NCI-H345 (cell line): ENCODE measurements at regions not wholly inside any gene's neighbourhood (a gene's known extent, or its start where the extent isn't known, plus 50 kb on each side); places are given as distances from the start of the nearest gene placed in this dataset.

ENCODE experiments used
- DNase-seq: peaks from one replicate; lab custom pipeline; 2025; lab: John Stamatoyannopoulos, UW

DNA sequence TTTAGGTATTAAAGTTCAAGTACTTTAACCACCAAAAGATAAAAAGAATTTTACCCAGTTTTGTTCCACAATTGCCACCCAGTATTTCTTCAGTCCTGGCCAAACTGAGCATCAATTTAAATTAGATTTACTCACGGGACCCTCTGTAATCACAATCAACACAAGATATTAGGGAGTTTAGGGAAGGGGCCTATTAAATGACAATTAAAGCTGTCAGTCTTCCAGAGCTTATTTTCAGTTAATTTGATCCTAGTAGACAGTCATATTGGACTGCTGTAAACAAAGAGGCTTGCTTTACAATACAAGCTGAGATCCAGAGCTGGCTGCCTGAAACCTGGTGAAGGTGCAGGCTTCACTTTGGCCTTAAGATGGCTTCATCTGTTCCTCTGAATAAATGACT lies 321.2 kb upstream of the NBEA start:
- no peak for DNase-seq

DNA sequence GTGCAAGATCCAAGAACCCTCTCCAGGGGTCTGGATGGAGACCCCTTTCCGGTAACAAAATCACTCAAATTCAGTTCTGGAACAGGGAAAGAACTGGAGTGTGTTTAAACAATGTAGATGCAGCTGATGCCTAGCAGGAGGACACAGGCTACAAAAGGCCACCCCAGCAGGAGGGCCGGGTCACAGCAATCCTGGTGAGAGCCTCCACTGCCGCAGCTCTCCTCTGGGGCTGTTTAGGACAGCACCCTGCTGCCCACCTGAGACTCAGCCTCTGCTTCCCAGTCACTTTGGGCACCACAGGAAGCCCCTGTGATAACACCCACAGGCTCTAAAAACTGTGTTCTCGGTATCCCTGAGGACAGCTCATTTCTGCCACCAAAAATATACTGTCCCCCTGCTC lies 318.7 kb upstream of the NBEA start:
- DNase-seq, result peak; percentile 48

DNA sequence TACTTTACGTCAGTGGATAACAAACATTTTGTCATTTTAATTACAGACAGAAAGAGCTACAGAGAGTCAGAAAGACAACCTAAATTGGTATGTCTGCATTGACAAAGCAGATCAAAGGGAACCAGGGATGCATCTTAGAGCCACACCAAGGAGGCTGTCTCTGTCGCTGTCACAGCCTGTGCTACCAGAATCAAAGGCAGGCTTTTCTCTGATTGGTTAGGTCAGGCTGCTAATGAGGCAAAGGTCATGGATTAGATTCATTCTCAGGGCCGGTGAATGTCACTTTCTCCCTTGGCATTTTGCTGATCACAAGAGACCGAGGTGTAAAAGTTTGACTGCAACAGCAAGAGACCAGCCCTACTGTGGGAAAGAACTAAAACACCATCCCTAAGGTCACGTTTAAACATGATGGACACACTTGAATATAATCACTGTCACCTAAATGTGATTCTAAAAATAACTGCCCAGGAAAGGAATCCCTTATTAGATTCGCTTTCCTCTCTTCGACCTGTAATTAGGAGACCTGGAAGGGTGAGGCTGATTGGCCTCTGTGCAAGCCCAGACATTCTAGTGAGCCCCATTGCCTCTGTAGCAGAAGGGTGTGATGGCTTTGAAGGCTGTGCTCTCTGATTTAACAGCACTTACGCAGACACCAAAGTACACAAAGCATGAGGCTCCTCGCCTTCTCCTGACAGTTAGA lies 314.4 kb upstream of the NBEA start:
- DNase-seq, result no peak

DNA sequence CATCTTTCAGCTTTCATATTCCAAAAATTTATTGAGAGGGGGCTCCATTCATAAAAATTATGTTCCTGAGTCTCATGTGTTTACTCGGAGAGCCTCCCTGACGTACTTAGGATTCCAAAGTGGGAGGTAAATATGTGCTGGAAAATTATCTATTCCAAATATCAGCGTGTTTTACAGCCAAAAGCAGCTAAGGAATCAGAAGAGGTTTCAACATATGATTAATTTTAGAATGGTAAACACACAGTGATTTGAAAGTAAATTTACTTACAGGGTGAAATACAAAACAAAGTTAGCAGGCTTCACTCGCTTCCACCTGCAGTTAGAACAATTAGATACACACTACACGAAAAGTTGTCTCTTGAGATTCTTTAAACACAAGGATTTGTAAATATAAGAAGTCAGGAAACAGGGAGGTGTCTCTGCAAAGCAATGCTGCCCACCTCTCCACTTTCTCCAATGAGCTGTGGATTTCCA lies 313.8 kb upstream of the NBEA start:
- no peak for DNase-seq

DNA sequence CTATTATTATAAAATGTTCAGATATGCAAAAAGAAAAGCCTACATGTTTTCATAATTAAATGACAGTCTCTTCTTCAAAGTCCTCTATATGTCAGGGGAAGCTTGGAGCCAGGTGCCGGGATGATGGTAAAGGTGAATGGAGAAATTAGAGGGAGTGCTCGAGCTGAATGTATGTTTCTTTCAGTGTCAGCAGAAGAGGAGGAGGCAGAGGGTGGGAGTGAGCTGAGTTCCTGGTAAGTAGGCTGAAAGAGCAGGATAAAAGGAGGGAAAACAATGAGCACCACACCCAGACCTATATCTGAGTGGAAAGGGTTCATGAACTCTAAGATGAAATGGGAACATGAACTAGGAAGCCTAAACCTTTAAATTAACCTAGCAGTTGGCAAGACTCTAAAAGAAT lies 307.6 kb upstream of the NBEA start:
- no peak for DNase-seq

DNA sequence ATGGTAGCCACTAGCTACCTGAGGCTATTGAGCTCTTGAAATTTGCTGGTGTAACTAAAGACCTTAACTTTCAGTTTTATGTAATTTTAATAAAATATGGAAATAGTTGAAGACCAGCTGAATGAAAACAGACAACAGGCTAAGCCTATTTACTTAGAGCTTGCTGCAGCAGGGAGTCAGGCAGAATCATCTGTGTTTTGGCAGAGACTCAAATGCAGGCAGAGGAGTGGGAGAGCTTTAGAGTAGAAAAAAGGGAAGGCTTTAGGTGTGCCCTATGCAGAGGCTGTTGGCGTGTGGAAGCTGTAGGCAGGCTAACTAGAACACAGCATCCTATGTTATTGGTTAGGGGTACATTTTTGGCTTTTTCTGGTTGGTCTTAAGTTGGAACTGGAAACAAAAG lies 304.9 kb upstream of the NBEA start:
- peak; percentile 31 for DNase-seq

DNA sequence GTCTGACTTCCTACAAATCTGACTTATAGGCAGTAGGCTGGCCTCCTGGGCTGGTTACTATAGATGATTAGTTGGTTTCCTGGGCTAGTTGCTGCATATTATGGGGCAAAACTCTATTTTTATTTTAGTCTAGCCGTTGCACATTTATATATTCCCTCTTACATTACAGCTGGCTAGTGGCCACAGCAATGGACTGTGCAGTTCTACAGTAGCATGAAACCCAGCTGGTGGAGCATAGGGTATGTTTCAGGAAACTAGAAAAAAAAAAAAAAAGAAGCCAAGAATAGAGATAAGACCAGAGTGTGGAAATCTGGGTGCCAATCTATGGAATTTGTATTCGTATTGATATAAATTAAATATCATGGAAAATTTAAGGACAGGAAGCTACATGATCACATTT lies 304.4 kb upstream of the NBEA start:
- DNase-seq, result no peak

DNA sequence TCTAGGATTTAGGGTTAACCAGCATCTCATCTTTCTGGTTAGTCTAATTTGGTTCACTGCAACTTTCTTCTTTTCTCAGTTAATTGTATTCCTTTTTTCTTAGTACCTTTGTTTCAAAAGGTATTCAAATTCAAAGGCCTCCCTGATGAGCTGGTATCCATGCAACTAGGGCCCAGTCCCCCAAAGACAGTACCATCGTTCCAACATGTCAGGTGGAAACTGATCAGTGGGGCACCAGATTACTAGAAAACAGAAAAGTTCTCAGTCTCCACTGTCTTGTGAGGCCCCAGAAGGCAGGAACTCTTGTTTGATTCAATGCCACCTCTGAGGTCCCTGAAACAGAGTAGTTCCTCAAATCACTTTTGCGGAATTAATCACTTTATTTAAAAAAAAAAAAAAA lies 303.2 kb upstream of the NBEA start:
- DNase-seq, result no peak

DNA sequence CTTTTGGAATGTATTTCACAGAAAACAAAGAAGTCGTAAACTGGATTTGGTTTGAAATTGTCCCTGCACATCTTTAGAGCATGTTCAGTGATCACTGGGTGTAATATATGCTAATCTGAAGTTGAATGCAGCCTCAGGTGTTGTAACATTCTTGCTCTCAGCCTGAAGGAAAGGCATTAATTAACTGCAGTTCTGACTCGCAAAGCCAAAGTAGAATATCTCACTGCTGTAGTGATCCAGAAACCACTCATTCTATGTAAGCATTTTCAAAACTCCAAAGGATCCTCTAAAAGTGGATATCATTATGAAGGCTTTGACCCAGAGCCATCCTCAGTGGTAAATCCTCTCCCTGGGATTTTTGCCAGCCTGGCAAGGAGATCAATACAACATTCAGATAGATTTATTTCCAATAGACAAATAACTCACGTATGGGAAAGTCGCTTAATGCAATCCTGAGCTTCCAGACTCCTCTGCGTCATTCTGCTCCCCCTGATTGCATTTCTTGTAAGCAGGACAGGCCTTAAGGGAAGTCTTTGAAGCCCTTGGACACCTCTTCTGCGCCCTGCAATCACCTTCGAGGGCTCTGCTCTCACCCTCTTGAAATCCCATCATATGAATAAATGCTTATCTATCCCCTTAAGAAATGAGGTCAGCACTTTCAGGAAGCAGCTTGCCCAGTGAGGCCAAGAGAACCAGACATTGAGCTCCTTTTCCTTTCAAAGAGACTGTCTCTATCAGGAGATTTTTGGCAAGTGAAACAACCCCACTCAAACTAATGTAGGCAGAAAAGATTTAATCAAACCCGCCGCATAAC lies 301.7 kb upstream of the NBEA start:
- no peak for DNase-seq

DNA sequence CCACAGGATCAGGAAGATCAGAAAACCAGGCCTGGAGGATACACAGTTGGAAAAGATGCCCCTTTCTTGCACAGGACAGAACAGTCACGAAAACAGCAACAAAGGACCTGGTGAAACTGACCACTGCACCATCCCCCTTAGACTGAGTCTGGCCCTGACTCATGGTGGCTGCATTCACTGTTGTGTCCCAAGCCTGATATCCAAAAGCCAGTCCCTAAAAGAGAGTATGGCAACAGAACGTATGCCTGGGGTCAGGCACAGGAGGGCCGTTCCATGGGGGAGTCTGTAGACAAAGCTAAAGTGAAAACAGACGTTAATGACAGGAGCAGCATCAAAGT lies 301.1 kb upstream of the NBEA start:
- no peak for DNase-seq

DNA sequence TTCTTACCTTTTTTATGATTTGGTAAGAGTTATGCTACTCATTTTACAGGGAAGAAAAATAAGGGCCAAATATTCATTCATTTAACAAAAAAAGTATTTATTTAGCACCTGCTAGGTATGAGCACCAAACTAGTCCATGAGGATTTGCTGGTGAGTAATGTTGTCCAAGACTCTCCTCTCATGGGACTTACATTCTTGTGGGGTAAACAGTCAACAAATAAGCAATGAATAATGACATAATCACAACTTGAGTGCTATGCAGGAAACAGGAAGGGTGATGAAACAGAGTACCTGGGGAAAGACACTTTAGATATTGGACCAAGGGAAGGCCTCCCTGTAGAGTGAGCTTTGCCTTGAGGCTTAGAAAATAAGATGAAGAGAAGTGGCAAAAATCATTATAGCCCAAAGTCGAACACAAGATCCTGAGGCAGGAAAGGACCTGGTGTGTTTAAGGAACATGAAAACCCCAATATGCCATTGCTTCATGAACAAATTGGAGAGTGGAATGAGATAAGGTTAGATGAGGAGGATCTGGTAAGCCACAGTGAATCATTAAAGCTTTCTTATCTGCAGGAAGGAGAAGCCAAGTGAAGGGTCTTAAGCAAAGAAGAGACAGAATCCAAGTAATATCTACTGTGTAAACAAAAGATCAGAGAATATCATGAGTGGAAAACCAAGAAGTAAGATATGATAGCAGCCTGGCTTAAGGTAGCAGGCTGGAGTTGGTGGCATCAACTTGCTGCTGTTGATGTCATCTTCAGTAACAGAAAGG lies 294.5 kb upstream of the NBEA start:
- DNase-seq, result no peak

DNA sequence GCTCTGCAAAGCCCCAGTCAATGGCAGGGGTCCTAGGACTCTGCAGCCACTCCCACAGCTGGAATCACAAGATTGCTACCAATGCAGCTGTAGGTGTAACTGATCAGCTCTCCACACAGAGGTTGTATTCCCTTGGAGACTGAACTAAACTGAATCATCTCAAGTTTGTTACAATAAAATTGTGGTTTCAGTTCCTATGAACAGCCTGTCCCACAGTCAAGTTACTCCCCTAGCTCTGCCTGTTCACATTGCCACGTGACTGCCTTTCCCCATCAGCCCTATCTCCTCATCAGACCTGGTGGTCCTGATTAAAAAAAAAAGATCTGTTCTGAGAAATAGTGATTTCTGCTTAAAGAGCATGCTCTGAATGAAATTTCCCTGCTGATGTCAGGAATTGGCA lies 287.9 kb upstream of the NBEA start:
- no peak for DNase-seq

DNA sequence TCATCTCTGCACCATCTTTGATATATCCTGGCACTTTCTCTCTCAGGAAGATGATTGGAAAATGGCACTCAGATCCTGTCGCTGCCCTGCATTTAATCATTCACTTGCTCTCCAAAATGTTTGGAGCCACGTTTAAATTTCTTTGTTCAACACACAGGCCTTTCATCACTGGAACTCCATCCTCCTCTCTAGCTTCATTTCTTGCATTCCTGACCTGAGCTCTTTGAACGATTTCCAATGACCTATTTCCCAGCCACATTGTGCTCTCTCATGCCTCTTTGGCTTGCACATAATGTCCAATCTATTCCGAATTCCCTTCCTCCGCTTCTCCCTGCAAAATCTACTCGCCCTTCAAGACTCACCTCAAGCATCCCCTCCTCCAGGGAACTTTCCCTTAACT lies 287.4 kb upstream of the NBEA start:
- no peak for DNase-seq

DNA sequence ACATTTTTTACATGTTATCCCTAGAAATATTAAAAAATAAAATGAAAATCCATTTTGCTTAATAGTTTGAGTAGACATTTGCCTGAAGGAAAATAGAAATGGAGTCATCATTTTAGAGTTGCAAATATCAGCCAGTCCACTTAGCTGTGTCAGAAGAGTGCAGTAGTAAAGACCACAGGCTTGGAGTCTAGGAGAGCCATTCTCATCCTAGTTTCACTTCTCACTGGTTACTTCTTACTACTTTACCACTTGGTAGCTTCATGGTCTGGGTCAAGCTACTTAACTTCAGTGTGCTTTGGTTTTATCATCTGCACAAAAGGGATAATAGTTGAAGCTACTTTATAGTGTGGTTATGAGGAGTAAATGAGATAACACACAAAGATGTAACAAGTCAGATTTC lies 286.5 kb upstream of the NBEA start:
- DNase-seq, result no peak

DNA sequence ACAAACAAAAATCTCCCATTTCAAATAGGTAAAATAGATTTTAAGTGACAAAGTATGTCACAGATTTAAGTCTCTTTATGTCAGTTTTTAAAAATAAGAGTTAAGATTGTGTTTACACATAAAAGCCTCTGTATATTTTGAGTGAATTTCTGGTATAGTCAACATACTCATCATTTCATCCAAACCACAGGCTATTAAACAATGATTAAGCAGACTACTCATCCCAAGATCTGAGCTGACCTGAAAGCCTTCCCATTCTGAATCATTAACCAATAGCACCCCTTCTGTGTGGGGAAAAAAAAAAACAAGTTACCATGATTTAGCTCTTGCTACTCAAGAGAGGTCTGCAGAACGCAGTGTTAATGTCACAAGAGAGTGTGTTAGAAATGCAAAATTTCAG lies 284.4 kb upstream of the NBEA start:
- DNase-seq, result no peak

DNA sequence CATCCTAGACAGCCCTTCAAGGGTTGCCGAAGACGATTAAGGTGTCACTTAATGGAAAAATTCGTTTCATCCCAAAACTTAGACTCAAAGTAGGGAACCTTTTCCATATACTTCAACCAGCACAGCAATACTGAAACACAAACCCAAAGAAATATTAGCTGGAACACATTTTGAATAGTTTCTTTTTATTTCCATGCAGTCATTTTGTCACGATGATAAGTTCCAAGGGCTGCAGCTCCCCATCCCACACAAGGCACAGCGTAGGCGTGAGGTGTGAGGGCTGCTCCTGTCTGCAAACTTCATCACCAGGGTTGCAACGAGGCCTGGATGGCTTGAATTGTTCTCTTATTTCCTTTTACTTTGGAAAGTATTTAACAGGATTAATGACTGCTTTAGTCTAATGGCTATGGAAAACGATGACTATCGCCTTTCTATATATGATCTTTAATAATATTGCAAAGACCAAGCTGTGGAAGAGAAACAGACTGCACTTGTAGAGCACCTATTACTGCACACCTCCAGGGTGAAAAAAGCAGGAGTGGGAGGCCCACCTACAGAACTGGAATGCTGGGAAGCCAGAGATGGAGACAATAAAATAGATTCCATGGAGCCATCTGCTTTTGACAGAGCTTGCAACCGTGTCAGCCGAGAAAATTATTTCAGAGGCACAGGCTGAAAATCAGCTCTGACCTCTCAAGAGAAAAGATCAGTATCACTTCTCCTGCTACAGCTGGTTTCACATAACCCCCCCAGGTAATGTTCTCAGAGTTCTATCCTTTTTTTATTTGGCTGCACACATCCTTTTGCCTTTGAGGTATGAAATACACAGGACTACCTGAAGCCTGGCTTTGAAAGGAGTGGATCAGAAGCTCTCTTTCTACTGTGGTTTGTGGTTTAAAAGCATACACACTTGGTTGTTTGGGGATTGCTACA lies 274.5 kb upstream of the NBEA start:
- DNase-seq, result no peak

DNA sequence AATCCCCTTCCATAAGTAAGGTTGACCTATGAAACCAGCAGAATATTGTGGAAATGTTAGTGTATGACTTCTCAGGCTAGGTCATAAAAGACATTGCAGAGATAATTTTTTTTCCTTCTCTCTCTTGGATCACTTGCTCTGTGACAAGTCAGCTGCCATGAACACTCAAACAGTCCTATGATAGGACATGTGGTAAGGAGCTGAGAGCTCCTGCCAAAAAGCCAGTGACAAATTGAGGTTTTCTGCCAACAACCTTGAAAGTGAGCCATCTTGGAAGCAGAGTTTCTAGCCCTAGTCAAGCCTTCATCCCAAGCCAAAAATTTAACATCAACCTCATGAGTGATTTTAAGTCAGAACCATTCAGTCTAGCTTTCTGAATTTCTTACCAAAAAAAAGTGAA lies 270.9 kb upstream of the NBEA start:
- no peak for DNase-seq

DNA sequence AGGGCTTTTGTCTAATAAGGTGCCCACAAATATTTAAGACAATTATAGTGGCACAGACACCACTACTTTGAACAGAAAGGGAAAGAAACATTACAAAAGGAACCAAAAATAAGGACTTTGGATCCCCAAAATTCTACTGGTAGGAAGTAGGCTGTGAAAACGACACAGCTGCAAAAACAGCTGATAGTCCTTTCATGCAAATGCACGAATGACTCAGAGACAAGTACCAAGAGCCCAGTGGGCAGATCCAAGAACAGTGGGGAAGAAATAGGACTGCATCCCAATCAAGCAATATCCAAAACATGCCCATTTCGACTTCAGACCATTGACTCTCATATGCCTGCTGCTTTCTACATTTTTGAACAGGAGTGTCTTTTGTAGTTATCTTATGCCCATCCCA lies 269.4 kb upstream of the NBEA start:
- DNase-seq, result no peak

DNA sequence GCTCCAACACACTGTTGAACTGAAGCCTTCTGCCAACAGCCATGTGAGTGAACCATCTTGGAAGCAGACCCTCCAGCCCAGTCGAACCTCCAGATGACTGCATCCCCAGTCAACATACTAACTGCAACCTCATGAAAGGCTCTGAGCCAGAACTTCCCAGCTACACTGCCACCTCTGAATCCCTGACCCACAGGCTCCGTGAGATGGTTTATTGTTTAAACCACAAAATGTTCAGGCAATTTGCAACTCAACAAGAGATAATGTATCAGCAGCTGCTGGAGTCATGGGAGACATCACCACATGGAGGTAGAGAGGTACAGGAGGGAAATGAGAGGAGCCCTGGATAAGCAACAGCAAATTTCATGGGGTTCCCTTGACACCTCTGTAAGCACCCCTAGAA lies 266.4 kb upstream of the NBEA start:
- no peak for DNase-seq

DNA sequence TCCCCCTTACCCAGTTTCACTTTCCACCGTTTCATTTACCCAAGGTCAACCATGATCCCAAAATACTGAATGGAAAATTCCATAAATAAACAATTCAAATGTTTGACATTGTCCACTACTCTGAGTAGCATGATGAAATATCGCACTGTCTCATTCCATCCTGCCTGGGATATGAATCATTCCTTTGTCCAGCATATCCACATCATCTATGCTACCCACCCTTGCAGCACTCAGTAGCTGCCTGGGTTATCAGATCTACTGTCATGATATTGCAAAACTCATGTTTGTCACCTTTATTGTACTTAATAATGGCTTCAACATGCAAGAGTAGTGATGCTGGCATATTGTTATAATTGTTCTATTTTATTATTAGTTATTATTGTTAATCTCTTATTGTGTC lies 263.9 kb upstream of the NBEA start:
- DNase-seq, result no peak

DNA sequence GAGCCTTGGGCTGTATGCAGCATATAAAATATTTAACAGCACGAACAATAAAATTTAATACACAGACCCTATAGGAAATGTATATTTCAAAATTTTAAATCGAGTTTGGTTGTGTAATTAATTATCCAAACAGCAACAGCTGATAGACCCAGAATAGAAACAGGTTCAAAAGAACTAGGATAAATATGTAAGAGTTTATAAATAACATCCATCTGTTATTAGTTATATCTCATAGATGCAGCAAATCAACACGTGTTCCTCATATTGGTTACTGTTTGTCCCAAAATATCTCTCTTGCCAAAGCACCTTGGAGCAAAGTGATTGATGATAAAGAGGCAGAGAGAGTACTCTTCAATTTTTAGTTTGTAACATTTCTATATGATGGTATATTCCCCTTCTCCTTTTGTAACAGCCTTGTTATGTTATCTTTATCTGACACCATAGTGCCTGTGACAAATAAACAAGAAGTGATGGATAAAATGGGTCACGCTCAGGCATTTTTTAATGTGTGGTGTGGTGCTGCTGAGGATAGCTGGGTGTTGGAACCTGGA lies 260.6 kb upstream of the NBEA start:
- DNase-seq, result no peak

DNA sequence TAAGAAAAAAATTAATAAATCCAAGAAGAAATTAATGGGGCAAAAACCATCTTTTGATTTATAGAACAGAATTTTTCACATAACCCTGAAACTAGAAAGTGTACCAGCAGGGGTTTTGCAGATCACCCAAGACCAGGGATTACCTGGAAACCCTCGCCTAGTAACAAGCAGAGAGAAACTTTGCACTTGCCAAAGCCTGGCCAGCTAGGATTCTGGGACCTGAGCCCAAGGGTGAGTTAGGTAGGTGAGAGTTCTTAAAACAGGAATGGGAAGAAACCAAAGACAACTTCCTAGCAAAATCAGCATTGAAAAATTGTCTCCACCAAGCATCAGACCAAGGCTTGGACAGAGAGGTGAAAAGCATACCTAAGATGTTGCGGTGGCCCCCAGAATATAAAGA lies 247.0 kb upstream of the NBEA start:
- no peak for DNase-seq
